NCI-H2171 treated with DMSO at 0.1 percent for 48 hours (cell line): ENCODE measurements at regions not wholly inside any gene's neighbourhood (a gene's known extent, or its start where the extent isn't known, plus 50 kb on each side); places are given as distances from the start of the nearest gene placed in this dataset.
"Not testable (repeated sequence)": the region's sequence is repeated elsewhere in the genome, so short reads cannot be mapped to it uniquely, and the experiment has no call there.

Experiments used
- DNase-seq: peaks from one replicate; lab custom pipeline; 2025; lab: John Stamatoyannopoulos, UW

DNA sequence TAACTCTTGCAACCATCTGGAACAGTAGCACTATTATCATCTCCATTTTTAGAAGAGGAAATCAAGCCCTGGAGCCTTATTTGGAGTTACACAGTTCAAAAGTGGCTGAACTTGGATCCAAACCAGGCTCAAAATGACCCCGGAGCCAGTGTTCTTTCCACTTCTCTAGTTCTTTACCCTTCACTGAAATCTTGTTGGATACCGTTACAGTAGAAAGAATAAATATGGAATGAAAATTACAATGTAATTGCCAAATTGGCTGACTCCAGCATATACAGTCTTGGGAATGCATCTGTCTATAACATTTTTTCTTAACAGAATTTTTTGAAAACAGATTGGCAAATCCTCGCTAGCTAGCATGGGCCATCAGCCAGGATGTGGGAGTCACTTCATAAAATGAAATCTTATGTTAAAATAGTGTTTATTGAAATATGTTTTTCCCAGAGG lies 261.4 kb downstream of the CTH start:
- DNase-seq = no peak

GRCh38 chr1:70674941-70675685 lies 264.0 kb downstream of the CTH start:
- DNase-seq = no peak

DNA sequence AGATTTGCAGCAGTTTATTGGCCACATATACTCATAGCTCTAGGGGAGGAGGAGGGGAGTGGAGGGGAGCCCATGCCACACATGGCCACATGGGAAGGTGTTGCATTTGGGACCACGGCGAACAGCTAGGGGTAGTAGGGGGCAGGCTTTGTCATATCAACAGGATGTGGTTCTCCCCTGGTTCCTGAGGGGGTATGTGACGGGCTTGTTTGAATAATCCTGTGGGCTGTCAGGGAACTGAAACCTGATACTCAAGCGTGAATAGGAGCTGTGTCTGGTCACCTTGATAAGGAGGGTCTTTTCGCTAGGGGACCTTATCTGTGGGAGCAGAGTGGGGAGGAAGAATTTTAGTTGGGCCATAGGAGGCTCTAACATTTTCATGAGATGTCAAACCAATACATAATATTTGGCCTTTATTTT lies 264.7 kb downstream of the CTH start:
- peak; percentile 58 for DNase-seq

DNA sequence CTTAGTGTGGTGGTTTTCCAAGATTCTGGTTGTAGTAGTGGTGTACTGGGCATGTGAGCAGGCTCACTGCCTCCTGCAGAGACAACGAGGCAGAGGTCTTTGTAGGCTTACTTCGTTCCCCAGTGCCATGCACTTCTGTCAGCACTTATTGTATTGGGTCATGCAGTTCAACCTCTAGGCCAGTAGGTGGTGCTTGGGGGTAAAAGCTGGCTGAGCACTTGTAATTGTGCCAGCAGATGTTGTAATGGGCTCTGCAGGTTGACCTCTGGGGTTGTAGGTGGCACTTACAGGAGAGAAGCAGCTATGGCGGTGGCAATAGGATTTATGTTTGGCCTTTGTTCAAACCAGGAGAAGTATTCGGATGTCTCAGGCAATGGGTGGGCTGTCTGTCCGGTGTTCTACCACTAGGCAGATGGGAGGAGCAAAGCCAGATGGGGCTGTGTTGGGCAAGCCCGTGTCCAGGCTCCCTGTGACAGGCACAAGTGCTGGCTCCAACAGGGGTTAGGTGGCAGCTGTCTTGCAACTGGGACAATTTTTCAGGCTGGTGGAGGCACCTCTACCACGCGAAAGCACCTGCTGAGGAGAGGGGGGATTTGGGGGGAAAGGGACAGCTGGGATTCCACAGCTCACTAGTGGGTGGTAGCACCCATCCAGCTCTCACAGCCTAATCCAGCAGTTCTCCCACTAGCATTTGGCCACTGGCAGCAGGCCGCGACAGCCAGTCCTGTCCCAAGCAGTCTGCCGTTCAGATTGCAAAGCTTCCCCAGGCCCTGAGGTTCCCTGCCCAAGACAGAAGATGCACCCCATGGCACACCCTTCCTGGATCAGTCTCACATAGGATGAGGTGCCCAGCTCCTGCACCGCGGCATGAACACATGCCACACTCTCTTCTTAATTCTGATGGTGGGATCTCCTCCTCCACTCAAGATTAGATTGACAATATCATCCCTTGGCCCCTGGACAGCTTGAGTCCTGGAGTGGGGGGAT lies 274.5 kb downstream of the CTH start:
- DNase-seq = peak; percentile 57

DNA sequence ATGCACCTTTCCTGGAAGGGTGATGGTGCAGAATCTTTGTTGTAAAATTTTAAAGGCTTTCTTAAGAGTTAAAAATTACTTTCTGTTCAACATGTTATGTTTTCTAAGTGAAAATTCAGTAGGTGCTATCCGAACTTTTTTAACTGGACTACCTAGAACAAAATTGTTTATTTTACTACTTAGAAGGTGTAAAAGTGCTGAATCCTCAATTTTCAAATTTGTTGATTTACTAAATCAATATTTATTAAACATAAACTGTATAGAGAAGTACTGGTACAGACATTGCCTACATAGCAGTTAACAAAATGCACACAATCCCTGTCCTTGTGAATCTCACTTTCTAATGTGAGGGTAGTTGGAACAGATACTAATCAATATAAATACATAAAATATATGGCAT lies 277.5 kb downstream of the CTH start:
- no peak for DNase-seq

DNA sequence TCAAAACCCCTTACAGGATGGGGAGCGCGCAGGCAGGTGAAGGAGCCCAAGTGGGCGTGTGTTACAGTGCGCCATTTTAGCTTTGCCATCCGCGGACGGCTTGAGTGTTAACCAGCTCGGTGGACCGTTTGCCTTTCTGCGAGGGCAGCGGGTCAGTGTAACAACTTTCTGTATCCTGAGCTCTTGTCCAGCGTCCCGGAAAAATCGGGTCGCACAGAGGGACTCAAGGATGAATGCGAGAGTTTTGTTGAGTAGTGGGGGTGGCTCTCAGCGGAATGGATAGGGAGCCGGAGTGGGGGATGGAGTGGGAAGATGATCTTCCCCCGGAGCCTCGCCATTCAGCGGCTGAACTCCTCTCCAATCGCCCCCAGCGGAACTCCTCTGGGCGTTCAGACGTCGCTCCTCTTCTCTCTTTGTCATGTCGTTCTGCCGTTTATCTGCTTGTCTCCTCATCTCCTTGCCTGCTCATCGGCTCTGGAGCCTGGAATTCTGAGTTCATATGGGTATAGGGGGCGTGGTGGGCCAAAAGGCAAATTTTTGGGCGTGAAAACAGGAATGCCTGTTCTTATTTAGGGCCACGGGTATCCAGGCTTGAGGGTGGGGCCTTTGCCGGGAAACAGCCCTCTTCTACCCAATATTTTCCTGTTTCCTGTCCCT lies 295.4 kb downstream of the CTH start:
- DNase-seq = no peak

GRCh38 chr1:70707214-70707613 lies 296.1 kb downstream of the CTH start:
- no peak for DNase-seq

DNA sequence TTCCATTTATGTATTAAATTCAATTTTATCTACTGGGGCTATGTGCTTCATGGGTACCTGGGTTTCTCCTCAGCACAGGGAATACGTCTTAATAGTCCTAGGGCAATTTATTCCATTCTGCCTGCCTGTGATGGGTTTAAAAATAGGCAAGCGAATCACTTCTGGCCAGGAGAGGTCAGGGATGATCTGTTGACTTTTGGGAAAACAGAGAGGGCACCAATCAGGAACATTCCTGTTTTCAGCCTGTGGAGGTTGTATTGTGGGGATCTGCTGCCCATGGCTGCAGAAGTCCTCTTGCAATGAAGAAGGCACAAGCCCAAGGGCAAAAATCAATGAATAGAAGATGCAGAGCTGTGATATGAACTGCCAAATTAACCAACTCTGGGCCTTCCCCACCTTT lies 303.1 kb downstream of the CTH start:
- DNase-seq = no peak

DNA sequence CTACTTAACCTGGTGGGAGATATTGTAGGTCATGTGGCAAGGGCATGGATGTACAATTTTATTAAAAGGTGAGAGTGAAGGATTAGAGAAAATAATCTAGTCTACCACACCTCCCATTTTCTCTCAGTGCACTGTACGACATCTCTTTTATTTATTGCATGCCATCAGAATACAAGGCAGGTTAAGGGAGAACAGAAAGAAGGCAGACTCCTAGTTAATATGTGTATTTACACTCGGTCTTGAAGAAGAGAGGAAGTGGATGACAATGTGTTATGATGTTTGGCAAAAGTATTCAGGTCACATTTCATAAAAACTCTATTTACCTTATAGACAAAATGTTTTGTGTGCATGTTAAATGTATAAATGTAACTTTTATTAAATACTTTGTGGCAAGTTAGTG lies 306.1 kb downstream of the CTH start:
- no peak for DNase-seq

GRCh38 chr1:70717656-70718055 lies 306.6 kb downstream of the CTH start:
- no peak for DNase-seq

DNA sequence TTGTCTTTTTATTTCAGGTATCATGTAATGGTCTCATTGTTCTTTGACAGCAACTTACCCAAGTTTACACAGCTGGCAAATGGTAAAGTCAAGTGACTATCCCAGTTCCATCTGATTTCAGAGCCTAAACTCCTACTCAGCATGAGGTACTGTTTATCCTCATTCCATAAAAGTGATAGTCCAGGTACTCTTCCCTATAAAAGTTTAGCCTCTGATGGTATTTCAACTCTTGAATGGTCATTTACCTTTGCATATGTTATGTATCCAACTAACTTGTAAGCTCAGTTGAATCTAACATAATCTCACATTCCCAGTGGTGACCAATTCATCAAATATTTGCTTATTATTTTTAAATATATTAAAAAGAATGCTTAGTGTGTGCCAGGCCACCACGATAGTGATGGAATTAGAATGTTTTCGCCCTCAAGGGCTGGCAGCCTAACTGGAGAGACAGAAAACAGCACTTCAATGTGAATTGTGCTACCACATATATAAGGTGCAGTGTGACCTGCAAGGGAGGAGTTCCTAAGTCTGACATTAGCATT lies 307.1 kb downstream of the CTH start:
- no peak for DNase-seq

DNA sequence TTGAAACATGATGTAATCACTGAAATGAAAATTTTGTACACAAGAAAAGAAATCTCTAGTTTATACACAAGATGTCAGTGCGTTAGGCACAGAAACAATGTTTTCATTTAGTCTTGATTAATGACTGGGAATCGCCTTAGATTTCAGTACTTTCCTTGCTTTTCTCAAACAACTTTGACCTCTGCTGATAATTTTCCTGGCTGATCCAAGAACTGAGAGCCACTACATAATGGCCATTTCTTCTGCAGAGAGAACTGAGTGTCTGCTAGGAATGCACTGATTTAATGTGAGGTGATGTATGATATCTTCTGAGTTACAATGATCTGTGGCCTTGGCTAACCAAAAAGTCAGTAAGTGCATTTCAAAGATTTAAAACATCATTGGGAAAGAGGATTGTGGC lies 308.1 kb downstream of the CTH start:
- no peak for DNase-seq

GRCh38 chr1:70720109-70720508 lies 309.0 kb downstream of the CTH start:
- DNase-seq = no peak

- DNase-seq = no peak
Measured at GRCh38 chr1:70720521-70720920, 309.5 kb downstream of the CTH start.

GRCh38 chr1:70727886-70728489 lies 316.9 kb downstream of the CTH start:
- DNase-seq = no peak

DNA sequence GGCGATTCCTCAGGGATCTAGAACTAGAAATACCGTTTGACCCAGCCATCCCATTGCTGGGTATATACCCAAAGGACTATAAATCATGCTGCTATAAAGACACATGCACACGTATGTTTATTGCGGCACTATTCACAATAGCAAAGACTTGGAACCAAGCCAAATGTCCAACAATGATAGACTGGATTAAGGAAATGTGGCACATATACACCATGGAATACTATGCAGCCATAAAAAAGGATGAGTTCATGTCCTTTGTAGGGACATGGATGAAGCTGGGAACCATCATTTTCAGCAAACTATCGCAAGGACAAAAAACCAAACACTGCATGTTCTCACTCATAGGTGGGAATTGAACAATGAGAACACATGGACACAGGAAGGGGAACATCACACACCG lies 311.1 kb downstream of the PTGER3 start:
- DNase-seq = not testable (repeated sequence)

GRCh38 chr1:70737125-70737524 lies 310.5 kb downstream of the PTGER3 start:
- no peak for DNase-seq

DNA sequence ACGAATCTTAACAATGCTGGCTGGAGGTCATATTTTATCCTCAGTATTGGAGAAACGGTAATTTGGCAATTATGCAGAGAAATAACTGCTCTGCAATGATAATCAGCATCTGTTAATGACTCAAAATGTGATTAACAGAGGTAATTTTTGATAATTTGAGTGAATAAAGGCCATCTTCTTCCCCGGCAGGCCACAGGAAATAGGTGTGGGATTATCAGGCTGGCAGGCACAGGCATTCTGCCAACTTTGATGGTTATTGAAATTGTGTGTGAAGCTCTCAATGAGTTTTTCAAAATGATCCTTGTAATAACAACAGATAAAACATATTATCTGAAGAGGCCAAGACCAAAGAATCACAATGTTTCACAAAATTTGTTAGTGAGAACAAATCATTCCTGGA lies 309.0 kb downstream of the PTGER3 start:
- DNase-seq = no peak

DNA sequence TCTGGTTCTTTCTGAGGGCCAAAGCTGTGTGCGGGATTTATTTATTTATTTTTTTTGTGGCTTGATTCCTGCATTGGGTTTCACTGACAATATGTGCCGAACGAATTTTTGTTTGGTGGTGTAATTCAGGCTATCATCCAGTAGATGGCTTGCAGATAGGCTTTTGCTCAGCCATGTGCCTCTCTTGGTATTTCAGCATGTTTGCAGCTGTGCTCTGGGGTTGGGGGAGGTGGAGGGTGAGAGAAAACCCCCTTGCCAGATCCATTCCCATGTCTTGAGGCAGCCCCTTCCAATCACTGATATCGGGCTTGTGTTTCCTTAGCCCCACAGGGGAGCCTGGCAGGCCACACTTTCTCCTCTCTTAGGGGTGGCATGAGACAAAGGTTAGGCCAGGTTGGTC lies 302.4 kb downstream of the PTGER3 start:
- peak; percentile 30 for DNase-seq

GRCh38 chr1:70746062-70746461 lies 301.6 kb downstream of the PTGER3 start:
- not testable (repeated sequence) for DNase-seq

DNA sequence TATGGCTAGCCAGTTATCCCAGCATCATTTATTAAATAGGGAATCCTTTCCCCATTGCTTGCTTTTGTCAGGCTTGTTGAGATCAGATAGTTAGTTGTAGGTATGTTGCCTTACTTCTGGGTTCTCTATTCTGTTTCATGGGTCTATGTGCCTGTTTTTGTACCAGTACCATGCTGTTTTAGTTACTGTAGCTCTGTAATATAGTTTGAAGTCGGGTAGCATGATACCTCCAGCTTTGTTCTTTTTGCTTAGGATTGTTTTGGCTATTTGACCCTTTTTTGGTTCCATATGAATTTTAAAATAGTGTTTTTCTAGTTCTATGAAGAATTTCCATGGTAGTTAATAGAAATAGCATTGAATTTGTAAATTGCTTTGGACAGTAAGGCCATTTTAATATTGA lies 300.5 kb downstream of the PTGER3 start:
- DNase-seq = not testable (repeated sequence)
